Stimulated activated CD4-positive, alpha-beta T cell treated with anti-CD3 and anti-CD28 coated beads, Interleukin-15, amount 100 ng/mL, for 24 hours (primary cell): ENCODE measurements at regions not wholly inside any gene's neighbourhood (a gene's known extent, or its start where the extent isn't known, plus 50 kb on each side); places are given as distances from the start of the nearest gene placed in this dataset.
A peak's percentile ranks its signal among the peaks of the same experiment; 100 is the strongest.

Experiments used
- DNase-seq: peaks from one replicate; pipeline ENCODE4 v3.0.0-alpha.2; 2020

DNA sequence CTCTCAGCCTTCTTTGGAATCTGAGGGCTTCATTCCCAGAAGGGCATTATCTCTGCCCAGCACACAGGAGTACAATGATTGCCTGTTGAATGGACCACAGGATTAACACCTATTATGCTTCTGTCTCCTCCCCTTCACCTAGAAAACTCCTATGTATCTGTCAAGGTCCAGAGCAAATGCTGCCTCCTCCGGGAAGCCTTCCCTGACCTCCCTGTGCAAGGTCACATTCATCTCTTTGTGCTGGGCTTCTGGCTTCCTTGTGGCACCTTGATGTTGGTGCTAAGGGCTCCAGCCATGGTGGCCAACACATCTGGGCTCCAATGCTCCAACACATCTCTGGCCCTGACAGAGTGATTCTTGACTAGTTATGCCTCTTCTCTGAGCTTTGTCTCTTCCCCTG is 49.9 kb upstream of the ATP2B2 start:
- DNase-seq = no peak

DNA sequence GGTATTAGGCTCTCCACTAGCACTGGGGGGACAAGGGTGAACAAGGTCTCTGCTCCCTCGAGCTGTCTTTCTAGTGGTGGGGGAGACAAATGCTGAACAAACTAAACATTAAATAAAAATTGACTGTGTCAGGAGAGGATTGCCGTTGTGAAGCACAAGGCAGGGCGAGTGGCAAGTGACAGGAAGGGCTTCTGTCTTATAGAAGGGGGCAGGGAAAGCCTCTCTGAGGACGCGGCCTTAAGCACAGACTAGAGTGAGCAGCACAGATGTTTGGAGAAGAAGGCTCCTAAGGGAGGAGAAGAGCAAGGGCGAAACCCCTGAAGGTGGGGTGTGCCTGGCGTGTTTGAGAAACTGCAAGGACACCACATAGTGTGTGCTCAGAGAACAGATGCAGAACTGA is 50.9 kb upstream of the ATP2B2 start:
- DNase-seq = no peak

DNA sequence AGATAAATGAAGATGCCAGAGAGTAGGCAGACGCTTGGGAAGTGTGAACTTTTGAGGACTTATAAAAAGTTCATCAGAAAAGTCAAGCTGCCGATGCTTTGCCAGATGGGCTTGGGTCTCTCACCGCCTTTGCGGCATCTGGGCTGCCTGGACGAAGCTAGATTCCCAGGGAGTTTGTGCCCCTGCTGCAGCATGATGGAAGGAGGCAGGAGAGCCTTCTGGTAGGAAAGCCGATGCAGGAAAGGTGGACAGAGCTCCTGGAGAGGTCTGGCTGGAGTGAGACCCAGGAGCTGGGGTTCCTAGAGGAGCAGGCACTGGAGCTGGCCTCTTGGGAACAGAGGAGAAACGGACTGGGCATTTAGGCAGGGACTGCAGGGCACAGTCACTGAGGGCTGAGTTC is 51.9 kb upstream of the ATP2B2 start:
- DNase-seq = no peak

DNA sequence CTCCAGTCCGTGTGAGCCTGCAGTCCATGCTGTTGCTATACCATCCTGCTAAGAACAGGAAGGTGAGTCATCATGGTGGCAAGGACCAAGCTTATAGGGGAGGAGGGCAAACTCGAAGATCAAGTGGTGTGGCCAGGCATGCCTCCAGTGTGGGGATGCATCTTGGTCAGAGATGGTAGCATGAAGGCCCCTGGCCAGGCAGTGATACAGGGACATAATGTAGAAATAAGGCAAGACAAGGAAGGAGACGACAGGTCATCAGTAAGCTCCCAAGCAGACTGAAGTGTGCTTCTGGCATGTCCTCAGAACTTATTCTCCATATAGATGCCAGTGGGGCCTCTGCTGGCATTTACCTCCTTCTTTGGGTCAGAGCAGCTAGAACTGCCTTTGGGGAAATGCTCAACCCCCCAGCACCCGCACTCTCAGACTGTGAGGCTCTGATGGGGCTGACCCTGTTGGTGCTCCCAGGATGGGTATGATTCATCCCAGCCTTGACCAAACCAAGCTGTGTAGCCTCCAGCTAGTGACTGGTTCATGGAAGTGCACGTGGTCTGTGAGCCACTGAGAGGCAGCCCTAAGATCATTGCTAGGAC is 52.5 kb upstream of the ATP2B2 start:
- DNase-seq = no peak

DNA sequence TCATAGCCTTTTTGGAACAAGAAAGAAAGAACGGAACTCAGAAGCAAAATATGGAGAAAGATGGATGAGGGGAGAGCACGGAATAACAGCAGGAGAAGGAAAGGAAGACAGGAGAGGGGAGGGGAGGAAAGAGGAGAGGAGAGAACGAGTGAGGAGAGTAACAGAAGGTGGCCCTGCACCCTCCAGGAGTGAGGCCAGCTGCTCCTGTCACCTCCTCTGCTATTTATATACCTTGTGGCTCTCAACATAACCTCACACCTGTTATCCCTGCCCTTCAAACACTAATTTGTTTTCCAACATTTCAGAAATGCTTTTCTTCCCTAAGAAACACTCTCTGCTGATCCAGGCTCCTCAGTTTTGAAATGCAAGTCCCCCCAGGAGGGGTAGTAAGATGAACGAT is 53.4 kb upstream of the ATP2B2 start:
- DNase-seq = no peak

DNA sequence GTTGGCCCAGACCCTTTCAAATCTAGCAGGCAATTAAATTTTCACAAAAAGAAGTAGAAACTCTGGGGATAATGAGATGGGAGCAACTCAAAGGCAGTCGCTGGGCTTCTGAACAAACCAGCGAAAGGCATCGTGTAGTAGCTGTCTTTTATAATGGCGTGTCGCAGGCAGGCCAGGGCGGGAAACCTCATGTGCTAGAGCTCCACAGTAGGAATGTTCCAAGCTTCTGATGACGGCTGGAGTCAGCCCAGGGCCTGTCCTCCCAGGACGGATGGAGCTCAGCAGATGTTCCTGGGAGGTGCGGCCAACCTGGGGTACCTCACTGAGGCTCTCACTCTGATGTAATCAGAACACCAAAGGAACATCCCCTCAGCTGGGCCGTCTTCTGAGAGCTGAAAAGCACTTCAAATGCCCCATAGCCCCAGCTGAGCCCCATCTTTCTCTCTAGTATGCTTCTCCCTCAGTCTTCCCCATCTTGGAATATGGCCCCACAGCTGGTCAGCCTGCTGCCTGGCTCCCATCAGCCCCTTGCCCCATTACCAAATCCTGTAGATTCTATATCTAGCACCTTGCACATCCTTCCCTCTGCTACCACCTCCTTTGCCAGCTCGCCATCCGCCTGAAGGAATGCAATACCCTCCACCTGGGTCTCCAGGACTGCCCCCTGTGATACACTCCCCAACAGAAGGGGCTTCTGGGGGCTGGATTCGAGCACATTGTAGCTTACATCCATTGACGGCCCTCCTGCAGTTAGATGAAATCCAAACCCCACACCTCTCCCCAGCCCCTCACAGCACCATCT is 54.9 kb upstream of the ATP2B2 start:
- no peak for DNase-seq

DNA sequence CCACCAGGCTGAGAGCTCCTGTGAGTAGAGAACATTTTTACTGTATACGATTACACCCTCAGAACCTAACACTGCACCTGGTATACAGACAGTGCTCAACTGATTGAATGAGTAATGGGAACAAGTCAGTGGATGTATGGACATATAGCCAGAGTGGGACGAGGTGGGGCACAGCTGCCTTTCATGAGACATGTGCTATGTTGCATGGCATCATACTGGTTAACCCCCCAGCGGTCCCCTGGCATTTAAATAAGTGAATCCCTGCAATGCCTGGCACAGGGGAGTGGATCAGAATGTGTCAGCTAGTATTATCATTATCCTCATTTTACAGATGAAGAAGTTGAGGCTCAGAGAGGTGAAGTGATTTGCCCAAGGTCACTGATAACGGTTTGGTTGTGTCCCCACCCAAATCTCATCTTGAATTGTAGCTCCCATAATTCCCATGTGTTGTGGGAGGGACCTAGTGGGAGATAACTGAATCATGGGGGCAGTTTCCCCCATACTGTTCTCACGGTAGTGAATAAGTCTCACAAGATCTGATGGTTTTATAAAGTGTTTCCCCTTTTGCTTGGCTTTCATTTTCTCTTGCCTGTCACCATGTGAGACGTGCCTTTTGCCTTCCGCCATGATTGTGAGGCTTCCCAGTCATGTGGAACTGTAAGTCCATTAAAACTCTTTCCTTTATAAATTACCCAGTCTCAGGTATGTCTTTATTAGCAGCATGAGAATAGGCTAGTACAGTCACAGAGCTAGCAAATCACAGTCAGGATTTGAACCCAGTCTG is 56.0 kb upstream of the ATP2B2 start:
- DNase-seq = no peak

DNA sequence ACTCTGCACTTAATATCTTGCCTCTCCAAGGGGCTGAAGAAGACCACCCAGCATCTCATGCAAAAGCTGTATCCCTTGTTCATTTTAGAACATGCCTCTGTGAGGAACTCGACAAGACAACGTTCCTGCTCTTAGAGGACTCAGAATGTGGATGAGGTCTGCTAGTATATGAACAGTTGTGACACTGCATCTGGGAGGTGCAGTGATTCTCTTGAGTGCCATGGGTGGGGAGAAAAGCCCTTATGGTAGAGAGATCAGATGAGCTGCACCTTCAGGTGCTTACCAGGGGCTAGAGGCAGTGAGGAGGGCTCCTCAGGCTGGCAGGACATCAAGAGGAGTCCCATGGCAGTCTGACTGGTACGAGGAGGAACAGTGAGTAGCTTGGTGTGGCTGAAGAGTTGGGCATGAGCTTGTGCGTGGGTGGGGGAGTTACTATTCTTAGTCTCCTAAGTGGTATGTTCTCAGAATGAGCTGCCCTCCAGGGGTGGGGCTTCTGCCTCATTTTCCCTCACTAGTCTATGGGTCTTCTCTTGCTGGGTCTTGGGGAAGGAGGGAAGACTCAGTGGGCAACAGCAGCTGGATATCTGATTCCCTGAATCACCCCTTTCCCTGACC is 56.7 kb upstream of the ATP2B2 start:
- peak; percentile 30 for DNase-seq

DNA sequence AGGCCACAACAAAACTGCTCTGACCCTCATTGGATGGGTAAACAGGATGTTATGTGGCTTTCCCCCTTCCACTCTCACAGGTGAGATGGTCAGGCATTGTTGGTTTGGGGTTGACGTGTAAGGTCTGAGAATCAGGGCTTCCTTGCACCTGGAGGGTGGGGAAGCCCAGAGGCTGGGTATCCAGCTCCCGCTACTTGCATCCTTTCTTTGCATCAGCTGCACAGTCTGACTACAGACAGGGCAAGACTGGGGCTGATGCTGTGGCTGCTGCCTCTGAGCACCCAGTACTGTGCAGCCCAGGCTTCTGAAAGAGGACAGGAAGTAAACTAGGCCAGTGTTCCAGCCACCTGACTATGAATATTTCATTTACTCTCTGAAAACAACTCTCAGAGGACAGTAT is 58.0 kb upstream of the ATP2B2 start:
- DNase-seq = no peak

DNA sequence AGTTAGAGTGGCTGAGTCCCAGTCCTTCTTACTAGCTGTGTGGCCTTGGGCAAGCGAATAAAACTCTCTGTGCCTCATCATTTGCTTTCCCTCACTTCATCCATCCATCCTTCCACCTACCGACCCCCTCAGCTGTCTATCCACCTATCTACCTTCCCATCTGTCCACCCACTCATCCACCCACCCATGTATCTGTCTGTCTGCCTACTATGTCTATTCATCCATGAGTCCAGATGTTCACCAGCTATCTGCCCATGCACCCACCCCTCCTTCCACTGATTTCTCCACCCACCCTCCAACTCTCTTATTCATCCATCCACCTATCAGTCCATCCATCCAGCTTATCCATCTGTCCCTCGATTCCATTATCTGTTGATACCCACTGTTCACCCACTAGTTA is 60.4 kb upstream of the ATP2B2 start:
- no peak for DNase-seq

DNA sequence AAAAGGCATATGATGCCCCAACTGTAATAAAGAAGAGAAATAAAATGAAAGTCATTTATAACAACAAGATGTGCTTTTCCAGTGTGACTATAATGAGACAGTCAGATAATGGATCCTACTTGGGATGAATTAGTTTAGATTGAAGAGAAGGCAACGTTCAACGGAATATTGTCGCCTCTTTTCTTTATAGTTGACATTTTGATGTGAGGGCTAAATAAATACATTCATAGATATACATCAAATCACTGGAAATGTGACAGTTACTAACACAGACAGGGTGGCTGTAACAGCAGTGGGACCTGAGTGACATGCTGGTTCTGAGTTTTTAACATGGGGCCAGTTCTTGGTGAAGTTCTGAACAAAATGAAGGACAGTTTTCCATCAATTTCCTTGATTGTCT is 61.1 kb upstream of the ATP2B2 start:
- DNase-seq = no peak

DNA sequence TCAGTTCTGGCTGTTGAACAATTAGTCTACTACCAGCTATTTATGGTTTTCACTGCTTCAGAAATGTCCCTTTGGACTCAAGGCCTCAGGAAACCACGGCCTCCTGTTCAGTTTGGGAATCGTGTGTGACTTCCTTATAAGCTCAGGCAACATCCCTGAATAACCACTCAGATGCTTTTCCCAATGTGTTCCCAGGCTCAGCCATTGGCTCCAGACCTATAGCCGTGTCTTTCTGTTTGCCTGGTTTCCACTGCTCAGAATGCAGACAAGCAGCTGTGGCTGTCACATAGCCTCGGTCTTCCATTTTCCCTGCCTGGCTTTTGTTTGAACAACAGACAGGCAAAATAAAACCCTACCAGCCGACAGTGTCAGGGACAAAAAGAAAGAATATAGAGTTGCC is 63.2 kb upstream of the ATP2B2 start:
- no peak for DNase-seq

DNA sequence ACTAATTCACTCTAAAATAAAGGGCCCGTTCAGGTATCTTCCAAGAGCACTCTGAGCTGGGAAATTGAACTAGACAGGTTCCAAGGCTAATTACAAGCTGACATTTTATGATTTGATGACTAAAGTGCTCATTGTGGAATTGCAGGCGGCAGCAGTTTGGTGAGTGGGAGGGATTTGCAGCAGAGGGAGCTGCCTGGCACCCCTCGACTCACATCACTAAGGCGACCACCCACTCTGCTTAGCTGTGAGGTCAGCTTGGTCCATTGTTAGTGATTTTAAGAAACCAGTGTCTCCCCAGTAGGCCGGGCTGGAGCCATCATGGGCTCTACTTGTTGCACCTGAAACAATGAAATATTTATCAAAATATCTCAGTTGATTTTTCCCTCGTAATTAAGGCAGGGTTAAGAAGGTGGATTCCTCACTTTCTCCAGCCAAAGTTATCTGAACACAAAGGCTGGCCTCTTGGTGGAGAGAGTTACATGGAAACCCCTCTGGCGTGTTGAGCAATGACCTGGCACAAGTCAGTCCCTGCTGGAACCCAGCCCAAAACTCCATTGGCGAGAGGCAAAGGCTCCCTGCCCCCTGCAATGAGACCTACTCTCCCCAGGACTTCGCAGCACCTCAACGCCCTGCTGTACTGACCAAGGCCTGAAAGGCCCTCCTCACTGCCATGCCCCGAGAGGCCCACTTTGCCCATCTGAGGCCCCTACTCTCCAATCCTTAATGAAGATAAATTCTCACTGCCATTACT is 65.0 kb upstream of the ATP2B2 start:
- no peak for DNase-seq

DNA sequence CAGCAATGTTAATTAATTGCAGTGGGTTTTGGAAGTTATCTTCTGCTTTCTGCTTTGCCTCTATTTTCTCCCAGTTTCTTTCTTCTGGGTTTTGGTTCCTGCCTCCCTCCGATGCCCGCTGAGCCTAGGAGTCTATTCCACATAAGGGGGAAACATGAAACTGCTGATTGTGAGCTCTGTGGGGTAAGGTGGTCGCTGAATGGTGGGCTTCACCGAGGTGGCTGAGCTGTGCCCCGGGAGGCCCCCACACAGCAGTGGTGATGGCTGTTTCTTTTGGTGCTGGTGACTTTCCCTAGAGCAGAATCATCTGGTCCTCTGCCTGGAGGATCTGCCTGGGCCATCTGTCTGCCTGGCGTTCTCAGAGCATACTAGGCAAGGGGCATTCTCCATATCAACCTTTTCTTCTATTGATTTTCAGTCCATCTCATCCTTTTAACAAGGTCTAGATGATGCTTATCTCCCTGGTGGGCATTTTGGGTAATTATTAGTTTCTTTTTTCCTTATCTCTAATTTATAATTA is 68.8 kb upstream of the ATP2B2 start:
- no peak for DNase-seq

DNA sequence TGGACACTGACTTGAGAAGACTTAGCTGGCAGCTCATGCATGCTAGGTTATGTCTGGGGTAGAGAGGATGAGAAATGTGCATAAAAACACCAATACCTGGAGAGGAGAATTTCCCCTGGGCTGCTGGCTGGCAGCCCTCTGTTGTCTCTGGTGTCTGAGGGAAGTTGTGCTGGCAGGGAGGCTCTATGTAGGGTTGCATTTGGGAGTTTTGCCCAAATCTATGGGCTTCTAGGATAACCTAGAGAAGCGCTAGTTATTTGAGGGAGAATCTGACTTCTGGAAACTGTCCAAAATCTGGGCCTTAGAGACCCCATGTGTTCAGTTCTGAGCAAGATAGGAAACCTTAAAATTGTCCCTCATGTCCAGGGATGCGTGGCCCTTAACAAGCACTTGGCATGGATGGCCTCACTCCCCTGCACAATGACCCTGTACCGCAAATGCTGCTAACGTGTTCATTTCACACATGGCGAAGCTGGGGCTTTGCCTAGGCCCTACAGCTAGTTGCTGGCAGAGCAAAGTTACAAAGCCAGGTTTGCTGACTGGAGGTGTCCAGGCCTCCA is 70.3 kb upstream of the ATP2B2 start:
- no peak for DNase-seq

DNA sequence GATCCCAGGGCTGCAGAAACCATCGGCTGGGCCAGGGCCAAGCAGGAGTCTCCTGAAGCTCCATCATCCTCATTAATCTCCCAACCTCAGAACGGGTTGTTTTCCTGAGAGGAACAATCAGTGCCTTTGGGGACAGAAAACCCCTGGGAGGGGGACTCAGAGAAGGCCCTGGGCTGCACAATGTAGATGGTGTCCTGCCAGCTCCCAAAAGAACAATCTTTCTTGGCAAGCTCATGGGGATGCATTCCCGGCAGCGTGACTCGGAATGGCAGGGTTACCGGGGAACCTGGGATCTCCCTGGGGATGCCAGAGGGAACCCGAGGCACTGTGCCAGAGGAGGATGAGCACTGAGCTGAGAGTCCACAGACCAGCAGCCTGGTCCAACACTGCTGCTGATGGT is 72.1 kb upstream of the ATP2B2 start:
- no peak for DNase-seq

DNA sequence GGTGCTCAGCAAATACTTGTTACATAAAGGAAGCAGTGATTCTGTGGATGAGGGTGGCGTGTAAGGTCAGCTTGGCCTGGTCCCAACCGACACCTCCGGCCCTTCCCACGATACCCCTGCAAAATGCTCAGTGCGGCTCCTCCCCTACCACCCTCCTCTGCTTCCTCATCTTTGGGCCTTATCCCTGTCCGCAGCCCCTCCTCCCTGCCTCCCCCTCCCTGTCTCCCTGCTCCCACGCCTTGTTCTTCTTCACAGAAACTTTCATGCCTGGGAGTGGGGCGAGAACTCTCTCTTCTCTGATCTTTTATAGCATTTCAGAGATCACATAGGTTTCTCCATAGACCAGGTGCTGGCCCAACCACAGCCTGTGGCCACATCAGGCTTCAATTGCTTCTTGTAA is 75.0 kb upstream of the ATP2B2 start:
- no peak for DNase-seq

DNA sequence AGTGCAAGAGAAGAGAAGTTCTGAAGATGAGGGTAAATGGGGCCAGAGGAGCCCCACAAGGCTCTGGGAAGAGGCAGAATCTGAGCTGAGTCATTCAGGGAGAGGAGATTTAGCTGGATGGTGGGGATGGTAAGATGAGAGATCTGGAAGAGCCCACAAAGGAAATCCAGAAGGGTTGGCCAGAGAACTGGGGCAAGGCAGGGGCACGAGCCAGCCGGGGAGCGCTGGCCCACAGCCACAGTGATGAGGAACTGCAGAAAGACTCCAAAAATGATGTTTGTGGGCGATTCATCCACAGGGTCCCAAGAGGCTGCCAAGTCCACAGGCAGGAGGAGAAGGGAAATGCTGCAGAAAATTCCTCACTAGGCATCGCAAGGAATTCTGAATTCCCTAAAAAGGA is 75.9 kb upstream of the ATP2B2 start:
- no peak for DNase-seq

DNA sequence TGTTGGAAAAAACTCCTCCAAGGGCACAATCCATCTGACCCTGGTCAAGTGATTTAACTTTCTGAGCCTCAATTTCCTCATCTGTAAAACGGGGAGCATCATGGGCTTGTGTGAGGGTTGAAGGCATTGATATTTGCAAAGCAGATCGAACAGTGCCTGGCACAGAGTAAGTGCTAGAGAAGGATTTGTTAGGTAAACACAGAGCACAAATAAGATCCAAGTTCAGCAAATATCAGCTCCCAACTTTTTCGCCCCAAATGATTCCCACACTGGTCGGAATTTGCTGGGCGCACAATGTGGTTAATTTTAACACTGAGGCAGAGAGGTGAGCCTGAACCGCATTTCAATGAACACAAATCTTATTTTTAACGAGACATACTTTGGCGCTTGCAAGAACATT is 76.3 kb upstream of the ATP2B2 start:
- DNase-seq = no peak

DNA sequence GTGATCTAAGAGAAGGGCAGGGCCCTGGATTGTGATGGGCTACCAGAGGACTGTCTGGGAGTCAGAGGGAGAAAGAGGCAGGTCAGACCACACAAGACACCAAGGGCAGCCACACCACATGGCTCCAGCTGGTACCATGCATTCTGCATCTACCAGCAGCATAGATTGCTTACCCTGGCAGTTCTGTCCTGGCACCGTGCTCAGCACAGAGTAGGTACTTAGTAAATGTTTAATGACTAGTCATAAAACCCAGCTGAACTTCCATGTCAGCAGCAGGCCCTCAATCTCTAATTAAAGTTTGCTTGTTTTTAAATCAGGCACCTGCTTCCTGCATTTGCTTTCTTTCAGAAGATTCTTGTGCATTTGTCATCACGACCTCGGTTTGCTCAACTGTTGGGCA is 77.3 kb upstream of the ATP2B2 start:
- no peak for DNase-seq

DNA sequence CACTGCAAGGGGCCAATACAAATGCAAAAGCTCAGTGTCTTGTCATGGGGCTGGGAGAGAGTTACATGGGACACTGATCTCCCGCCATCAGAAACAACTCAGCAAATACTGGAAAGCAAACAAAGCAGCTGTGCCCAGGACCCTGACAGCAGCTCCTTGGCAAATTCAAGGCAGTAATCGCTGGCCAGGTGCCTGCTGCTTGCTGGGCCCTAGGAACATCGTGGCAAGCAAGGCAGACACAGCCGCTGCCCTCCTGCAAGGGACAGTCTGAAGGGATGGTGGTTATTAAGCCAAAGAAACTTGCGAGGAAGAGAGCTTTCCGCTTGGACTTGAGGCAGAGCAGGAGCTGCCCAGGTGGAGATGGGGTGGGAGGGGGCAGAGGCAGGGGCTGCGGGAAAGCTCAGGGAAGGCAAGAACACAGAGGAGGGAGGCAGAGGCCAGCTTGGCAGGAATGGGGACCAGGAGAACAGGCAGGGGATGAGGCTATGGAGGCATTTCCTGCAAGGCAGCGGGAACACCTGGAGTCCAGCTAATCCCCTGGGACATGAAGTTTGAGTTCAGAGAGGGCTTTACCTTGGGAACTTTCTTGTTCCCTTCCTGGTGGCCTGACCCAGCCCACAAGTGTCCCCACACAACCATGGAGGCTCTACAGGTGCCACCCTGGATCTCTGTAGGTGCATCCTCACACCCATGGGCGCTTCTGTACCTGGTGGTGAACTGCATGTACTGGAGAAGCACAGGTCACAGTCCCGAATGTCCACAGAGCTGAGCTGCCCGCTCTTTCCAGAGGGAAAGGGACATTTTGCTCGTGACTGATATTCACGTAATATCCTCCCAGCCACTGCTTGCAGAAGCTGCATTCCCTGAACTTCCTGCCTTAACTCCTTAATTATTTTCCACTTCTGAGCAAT is 78.7 kb upstream of the ATP2B2 start:
- DNase-seq = no peak
